GM18505 (cell line): ENCODE measurements at regions not wholly inside any gene's neighbourhood (a gene's known extent, or its start where the extent isn't known, plus 50 kb on each side); places are given as distances from the start of the nearest gene placed in this dataset.
"Not testable (repeated sequence)": the region's sequence is repeated elsewhere in the genome, so short reads cannot be mapped to it uniquely, and the experiment has no call there.

Source experiments
- ATAC-seq: cut with Tn5 transposase; IDR thresholded peaks from one replicate; pipeline ENCODE4 v1.9.1; 2021; ENCODE audit not compliant: unreplicated experiment
- POLR2A ChIP-seq: IDR thresholded peaks from 4 replicates; pipeline ENCODE4 v1.6.1; 2011; ENCODE audit warnings: borderline replicate concordance; ENCODE audit not compliant: insufficient read depth, insufficient read length; ENCODE audit errors: extremely low read depth

GRCh38 chr14:48325486-48325885 lies 650.1 kb upstream of the MDGA2 start:
- no peak for ATAC-seq
- TF ChIP-seq POLR2A = no peak

- no peak for TF ChIP-seq POLR2A
- no peak for ATAC-seq
Observed at GRCh38 chr14:48323665-48324064, 648.3 kb upstream of the MDGA2 start.

- ATAC-seq = no peak
- TF ChIP-seq POLR2A = no peak
Observed at GRCh38 chr14:48319823-48320222, 644.4 kb upstream of the MDGA2 start.

DNA sequence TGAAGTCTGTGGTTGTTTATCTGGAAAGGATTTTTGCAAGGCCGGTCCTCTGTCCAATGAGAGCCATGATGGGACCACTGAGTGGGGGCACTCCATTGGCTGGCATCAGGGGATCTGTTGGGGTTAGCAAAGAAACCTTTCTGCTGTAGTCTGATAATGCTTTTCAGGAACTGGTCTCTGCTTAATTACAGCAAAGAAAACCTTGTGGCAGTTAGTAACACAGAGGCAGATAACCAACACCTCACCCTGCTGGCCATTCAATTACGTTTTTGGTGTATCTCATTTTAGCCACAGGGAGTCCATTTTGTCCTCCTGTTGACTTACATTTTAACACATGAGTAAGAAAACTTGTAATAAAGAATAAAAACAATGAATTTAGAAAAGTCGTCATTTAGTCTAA lies 629.3 kb upstream of the MDGA2 start:
- no peak for TF ChIP-seq POLR2A
- no peak for ATAC-seq

GRCh38 chr14:48289701-48290100 lies 614.3 kb upstream of the MDGA2 start:
- ATAC-seq = no peak
- TF ChIP-seq POLR2A = no peak

DNA sequence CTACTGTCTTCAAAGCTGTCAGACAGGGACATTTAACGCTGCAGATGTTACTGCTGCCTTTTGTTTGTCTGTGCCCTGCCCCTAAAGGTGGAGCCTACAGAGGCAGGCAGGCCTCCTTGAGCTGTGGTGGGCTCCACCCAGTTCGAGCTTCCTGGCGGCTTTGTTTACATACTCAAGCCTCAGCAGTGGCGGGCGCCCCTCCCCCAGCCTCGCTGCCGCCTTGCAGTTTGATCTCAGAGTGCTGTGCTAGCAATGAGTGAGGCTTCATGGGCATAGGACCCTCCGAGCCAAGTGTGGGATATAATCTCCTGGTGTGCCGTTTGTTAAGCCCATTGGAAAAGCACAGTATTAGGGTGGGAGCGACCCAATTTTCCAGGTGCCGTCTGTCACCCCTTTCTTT lies 609.8 kb upstream of the MDGA2 start:
- not testable (repeated sequence) for ATAC-seq

GRCh38 chr14:48275301-48275700 lies 599.9 kb upstream of the MDGA2 start:
- TF ChIP-seq POLR2A = no peak
- no peak for ATAC-seq

- no peak for TF ChIP-seq POLR2A
- ATAC-seq = no peak
Observed at GRCh38 chr14:48274826-48275225, 599.4 kb upstream of the MDGA2 start.

DNA sequence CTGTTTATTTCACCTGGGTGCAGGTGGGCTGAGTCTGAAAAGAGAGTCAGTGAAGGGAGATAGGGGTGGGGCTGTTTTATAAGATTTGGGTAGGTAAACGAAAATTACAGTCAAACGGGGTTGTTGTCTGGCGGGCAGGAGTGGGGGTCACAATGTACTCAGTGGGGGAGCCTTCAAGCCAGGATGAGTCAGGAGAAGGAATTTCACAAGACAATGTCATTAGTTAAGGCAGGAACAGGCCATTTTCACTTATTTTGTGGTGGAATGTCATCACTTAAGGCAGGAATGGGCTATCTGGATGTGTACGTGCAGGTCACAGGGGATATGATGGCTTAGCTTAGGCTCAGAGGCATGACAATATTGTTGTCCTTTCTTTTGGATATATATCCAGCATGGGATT lies 592.5 kb upstream of the MDGA2 start:
- ATAC-seq = not testable (repeated sequence)

- not testable (repeated sequence) for ATAC-seq
Observed at GRCh38 chr14:48266201-48266600, 590.8 kb upstream of the MDGA2 start.

DNA sequence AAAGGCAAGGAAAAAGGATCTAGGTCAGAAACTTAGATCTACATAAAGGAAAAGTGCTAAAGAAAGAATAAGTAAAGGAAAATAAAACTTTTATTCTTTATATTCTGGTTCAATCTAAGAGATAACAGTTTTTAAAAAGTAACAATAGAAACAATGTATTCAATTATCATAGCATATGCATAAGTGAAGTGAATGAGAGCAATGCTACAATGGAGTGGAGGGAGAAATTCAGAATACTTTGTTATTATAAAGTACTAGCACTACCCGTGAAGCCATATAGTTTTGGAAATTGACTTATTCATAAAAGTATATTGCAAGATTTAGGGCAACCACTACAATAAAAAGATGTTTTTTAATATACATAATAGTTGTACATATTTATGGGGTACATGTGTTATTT lies 586.0 kb upstream of the MDGA2 start:
- no peak for TF ChIP-seq POLR2A
- ATAC-seq = no peak

DNA sequence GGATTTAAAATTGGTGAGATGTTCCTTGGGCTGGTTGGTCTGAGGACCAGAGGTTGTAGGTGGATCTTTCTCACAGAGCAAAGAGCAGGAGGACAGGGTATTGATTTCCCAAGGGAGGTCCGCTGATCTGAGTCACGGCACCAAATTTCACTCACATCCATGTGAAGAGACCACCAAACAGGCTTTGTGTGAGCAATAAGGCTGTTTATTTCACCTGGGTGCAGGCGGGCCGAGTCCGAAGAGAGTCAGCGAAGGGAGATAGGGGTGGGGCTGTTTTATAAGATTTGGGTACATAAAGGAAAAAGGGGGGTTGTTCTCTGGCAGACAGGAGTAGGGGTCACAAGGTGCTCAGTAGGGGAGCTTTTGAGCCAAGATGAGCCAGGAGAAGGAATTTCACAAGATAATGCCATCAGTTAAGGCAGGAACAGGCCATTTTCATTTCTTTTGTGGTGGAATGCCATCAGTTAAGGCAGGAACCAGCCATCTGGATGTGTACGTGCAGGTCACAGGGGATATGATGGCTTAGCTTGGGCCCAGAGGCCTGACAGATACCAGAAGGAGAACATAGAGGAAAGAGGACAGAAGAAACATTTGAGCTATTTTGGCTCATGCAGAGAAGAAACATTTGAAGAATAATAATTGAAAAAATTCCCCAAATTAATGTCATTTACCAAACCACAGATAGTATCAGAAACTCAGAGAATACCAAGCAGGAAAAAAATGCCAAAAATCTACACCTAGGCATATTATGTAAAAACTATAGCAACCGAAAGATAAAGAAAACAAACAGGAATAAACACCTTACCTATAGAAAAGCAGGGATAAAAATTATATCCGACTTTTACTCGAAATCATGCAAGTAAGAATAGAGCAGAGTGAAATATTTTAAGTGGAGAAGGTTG lies 585.2 kb upstream of the MDGA2 start:
- ATAC-seq = not testable (repeated sequence)

- ATAC-seq = not testable (repeated sequence)
Observed at GRCh38 chr14:48259876-48260275, 584.5 kb upstream of the MDGA2 start.

- not testable (repeated sequence) for ATAC-seq
Observed at GRCh38 chr14:48259232-48259631, 583.8 kb upstream of the MDGA2 start.

DNA sequence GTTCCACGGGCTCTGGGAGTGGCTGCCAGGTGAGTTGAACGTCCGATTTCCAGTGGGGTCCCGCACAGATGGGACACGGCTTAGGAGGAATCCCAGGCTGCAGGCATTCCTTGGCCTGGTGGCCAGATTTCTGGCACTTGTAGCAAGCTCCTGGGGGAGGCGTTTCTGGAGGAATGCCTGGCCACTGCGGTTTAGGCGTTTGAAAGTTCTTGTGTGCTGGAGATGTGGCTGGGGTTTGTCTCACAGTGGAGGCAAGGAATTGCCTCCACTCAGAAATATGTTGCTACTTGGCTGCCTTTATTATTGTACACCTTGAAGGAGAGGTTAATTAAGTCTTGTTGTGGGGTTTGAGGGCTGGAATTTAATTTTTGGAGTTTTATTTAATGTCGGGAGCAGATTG lies 583.3 kb upstream of the MDGA2 start:
- ATAC-seq = not testable (repeated sequence)
